SIG-M5 treated with dmso at 0.1 percent for 504 hours (cell line): ENCODE measurements at regions not wholly inside any gene's neighbourhood (a gene's known extent, or its start where the extent isn't known, plus 50 kb on each side); places are given as distances from the start of the nearest gene placed in this dataset.
"Not testable (repeated sequence)": the region's sequence is repeated elsewhere in the genome, so short reads cannot be mapped to it uniquely, and the experiment has no call there.

ENCODE experiments used
- DNase-seq: peaks from one replicate; lab custom pipeline; 2025; ENCODE audit not compliant: unreplicated experiment; lab: John Stamatoyannopoulos, UW

DNA sequence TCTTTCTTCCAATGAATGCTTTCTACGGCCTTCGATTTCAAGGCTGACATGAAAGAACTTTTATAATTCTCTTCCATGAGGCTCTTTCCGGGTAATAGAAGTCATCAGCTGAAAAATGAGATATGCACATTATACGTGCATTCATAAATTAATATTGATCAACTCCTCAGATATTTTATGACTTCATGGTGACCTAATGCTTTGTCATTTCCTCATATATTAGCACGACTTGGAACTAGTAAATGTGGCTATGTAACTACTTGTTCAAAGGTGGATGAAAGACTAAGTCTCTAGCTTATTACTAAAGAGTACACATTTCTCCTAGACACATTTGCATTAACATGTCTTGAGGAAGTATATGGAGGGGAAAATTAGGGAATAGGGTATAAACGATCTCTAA is 168.8 kb downstream of the HDGFL1 start:
- no peak for DNase-seq

GRCh38 chr6:22747571-22747970 is 178.2 kb downstream of the HDGFL1 start:
- no peak for DNase-seq

- no peak for DNase-seq
Observed at GRCh38 chr6:22748681-22749080, 179.3 kb downstream of the HDGFL1 start.

GRCh38 chr6:22749696-22750095 is 180.3 kb downstream of the HDGFL1 start:
- no peak for DNase-seq

GRCh38 chr6:22751223-22751622 is 181.9 kb downstream of the HDGFL1 start:
- DNase-seq, result no peak

- no peak for DNase-seq
Observed at GRCh38 chr6:22752522-22752921, 183.2 kb downstream of the HDGFL1 start.

DNA sequence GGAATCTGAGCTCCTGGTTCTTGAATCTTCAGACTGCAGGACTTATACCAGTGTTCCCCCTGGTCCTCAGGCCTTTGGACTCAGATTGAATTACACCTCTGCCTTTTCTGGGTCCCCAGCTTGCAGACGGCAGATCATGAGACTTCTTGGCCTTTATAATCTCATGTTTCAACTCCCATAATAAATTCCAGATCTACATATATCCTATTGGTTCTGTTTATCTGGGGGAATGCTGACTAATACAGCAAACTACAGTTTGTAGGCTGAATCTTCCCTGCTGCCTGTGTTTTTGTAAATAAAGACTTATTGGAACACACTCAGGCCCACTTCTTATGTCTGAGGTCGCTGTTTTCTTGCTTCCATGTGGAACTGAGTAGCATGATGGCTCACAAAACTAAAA is 184.7 kb downstream of the HDGFL1 start:
- no peak for DNase-seq

DNA sequence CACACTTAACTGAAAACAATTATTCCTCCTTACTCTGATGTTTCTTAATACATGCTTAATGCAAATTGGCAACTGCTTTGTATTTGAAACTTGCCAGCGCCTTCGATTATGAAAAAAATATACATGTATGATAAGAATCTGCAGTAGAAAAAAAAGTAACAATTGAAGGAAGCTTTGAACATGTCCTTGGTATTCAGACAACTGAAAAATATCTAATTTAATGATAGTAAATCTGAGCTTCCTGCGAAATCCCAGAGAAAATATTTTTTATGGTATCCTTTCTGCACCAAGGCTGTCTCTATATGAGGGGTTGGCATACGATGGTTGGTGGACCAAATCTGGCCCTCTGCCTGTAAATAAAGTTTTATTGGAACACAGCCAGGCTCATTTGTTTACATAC is 186.2 kb downstream of the HDGFL1 start:
- DNase-seq, result no peak

DNA sequence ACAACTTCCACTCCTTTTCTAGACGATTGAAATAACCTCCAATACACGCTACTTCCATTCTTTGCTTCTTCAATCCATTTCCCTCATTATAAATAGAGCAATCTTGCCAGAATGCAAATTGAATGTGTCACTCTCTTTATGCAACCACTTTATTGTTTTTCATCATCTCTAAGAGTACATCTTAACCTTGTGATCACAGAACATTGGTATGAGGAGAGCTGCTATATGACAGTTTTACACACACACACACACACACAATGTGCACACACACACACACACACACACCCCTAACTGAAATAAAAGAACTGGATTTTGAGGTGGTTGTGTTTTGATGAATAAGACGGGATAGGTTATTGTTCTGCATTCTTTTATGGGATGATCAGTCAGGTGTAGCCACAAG is 187.0 kb downstream of the HDGFL1 start:
- no peak for DNase-seq

DNA sequence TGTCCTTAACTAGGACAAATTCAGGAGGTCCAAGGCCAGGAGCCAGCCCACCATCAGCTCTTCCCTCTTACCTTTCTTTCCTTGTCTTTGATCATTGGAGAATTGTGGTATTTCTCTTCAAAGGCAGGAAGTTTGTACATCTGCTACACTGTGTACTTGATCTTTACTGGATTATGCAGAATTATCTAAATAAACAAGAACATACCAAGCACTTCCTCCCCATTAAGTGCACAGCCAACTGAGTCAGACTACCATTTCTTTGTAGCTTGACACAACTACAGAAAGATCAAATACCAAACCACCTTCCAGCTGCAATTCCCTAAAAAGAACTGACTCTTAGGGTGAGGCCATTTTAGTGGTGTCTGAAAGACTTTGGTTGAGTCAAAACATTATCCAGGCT is 195.1 kb downstream of the HDGFL1 start:
- DNase-seq, result no peak

DNA sequence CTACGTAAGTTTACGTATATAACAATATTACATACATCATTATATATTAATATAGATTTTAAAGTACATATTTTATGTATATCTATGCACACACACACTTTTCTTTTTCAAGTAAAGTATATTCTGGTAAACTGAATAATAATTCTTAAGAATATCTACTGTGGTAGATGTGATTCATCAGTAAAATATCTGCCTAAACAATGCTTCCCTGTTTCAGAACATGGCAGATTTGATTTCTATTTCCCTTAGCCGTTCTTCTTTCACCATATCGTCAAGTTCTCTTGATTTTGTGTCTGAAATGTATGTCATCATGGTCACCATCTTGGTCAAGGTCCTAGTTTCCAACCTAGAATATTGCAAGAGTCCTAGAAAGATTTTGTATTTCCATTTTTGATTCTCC is 195.6 kb downstream of the HDGFL1 start:
- no peak for DNase-seq

- DNase-seq, result no peak
Observed at GRCh38 chr6:22766979-22767378, 197.6 kb downstream of the HDGFL1 start.

- no peak for DNase-seq
Observed at GRCh38 chr6:22770054-22770453, 200.7 kb downstream of the HDGFL1 start.

GRCh38 chr6:22774129-22774528 is 204.8 kb downstream of the HDGFL1 start:
- DNase-seq, result no peak

DNA sequence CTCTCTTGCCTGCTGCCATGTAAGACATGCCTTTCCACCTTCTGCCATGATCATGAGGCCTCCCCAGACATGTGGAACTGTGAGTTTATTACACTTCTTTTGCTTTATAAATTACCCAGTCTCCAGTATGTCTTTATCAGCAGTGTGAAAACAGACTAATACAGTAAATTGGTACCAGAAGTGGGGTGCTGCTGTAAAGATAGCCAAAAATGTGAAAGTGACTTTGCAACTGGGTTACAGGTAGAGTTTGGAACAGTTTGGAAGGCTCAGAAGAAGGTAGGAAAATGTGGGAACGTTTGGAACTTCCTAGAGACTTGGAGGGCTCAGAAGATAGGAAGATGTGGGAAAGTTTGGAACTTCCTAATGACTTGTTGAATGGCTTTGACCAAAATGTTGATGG is 209.1 kb downstream of the HDGFL1 start:
- not testable (repeated sequence) for DNase-seq

- DNase-seq, result no peak
Observed at GRCh38 chr6:22779062-22779461, 209.7 kb downstream of the HDGFL1 start.

DNA sequence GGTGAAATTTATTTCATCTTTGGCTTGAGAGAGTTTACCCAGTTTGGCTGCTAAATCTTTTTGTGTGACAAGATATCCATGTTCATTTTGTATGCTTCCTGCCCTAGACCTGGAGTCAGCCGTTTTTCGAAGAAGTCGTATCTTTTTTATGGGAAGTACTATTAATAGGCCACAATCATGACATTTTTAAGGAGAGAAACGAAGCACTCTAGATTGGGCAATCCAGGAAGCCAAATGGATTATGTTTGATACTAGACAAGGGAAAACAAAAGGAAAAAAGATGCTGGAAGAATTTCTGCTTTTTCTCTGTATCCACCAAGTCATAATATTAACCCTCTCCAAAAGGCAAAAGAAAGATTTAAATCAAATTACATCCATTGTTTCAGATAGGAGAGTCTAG is 214.6 kb downstream of the HDGFL1 start:
- DNase-seq, result no peak

DNA sequence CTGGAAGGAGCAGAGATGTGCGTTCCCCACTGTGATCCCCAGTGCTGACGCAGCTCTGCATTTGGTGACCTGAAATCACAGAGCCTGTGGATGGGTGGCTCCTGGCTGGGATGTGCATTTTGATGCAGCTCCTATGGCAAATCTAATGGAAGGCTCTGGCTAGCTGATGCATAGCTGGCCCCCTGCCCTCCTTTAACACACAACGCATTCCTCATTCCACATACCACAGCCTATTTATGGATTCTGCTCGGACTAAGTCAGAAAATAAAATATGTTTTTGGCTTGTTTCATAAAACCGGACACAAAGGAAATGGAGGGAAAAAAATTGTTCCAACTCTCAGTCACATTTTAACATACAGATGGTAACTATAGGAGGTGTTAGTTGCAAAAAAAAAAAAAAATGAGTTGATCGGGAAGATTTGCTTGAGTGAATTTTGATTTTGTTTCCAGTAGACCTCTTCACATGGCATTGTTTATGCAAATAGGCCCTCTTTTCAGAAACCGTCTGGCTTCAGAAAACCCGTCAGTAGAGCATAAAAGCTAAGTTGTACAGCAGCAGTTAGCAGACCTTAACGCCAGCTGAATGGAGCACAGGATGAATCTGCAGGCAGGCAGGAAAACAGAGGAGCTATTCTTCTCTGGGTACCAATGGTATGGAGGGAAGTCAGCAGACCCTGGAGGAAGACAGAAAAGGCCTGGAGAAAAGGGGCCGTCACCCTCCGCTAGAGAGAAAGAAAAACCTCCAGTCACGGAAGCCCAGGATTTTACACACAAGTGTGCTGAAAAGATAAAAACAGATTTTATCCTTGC is 215.4 kb downstream of the HDGFL1 start:
- no peak for DNase-seq

DNA sequence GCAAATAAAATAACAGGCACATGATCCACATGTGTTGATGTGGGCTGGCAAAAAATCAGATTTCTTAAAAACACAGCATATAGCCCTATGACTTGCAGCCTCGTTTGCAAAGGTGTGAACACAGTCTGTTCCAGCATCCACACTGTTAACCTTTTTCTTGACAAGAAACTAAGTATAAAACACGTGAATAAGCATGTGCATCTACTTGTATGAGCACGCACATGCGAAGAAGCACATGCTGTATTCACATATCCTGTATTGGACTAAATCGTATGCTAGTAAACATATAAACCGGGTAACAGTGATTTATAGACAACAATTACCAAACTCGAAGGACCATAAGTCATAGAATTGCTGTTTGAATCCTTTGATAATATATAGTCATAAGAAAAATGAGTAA is 218.7 kb downstream of the HDGFL1 start:
- DNase-seq, result no peak

DNA sequence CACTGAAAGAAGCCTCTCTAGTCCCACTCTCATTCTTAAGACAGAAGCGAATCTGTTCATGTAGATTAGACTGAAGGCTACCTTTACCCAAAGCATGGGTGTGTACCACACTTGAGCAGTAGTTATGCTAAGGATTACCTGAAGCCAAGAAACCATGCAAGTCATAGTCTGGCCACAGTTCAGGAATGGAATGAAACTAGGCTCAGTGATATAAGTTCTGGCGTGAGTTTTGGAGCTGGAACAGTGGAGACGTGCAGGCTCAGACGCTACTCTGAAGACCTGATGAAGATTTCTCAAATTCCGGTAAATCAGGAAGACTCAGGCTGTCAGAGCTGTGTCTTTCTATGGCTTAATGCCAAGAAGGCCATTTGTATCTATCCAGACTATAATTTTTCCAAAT is 219.9 kb downstream of the HDGFL1 start:
- DNase-seq, result no peak

DNA sequence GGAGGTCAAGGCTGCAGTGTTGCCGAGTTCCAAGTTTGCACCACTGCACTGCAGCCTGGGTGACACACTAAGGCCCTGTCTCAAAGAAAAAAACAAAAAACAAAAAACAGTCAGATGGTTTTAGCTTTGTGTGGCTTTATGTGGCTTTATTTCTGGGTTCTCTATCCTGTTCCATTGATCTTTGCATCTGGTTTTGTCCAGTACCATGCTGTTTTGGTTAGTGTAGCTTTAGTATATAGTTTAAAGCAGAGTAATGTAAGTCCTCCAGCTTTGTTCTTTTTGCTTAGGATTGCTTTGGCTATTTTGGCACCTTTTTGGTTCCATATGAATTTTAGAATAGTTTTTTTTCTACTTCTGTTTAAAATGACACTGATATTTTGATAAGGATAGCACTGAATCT is 225.5 kb downstream of the HDGFL1 start:
- no peak for DNase-seq

GRCh38 chr6:22800451-22800850 is 231.1 kb downstream of the HDGFL1 start:
- DNase-seq, result no peak

GRCh38 chr6:22801831-22802230 is 232.5 kb downstream of the HDGFL1 start:
- DNase-seq, result no peak
